Astrocyte of the hippocampus (primary cell): ENCODE measurements at regions not wholly inside any gene's neighbourhood (a gene's known extent, or its start where the extent isn't known, plus 50 kb on each side); places are given as distances from the start of the nearest gene placed in this dataset.
"Not testable (repeated sequence)": the region's sequence is repeated elsewhere in the genome, so short reads cannot be mapped to it uniquely, and the experiment has no call there.

Experiments
- DNase-seq: peaks from one replicate; pipeline ENCODE4 v3.0.0; 2011; ENCODE audit warnings: low read depth, low spot score

DNA sequence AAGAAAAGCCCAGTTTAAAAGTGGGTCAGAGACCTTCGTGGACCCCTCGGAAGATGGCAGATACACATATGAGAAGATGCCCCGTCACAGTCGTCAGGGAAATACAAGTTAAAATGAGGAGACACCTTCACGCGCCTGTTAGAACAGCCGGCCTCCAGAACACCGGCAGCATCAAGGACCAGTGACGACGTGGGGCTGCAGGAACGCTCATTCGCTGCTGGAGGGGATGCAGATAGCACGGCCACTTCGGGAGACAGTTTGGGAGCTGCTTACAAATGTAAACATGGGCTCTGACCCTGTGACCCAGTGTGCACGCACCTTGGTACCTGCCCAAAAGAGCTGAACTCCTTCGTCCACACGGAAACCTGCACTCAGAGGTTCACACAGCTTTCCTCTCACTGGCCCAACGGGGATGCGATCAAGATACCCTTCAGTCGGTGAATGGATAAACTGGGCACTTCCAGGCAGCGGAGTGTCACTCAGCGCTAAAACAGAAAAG is 83.7 kb upstream of the CTDP1 start:
- DNase-seq: no peak

DNA sequence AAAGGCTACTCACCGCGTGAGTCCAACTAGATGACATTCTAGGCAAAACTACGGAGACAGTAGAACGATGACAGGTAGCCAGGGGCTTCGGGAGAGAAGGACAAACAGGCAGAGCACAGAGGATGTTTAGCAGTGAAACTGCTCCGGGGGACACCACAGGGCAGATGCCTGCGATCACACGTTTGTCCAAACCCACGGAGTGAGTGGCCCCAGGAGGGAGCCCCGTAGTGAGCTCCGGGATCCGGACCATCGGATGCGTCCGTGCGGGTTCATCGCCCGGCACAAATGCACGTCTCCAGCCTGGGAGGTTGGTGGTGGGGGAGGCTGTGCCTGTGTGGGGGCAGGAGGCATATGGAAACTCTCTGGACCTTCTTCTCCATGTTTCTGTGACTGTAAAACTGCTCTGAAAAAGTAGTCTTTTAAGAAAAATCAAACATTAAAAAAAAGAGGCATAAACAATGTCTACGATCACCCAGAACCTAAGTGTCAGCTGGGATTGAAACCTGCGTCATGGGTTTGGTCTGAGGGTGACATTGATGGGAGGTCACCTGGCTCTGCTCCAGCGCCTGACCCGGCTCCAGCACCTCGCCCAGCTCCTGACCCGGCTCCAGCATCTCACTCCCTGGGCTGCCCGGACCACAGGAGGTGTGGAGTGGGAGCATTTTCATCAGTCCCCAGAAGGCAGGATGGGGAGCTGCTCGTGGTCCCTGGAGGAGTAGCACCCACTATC is 83.0 kb upstream of the CTDP1 start:
- no peak for DNase-seq

DNA sequence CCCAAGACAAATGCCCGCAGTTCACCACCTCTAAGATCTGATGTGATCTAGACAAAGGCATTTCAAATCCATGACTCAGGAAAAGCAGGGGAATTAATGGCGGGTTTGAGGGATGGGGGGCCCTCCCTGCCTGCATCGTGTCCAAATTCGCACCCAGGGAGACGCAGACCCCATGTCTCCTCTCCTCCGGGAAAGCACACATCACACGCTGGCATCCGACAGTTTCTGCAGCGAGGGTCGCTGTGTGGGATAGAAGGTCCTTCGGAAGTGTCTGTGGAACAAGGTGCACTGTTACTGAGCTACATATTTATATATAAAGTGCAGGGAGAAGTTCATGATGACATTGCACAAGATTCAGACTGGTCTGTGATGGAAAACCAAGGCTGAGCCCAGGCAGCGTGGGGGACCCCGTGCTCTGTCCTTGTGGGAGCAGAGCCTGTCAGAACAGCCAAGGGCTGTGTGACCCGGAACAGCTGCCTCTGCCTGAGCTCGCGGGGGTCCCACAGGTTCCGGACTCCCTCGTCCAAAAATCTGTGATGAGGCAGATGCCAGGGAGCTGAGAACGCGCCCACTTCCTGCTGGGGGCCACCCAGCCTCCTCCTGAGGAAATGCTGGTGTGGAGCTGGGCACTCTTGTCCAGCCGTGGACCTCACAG is 82.3 kb upstream of the CTDP1 start:
- no peak for DNase-seq

DNA sequence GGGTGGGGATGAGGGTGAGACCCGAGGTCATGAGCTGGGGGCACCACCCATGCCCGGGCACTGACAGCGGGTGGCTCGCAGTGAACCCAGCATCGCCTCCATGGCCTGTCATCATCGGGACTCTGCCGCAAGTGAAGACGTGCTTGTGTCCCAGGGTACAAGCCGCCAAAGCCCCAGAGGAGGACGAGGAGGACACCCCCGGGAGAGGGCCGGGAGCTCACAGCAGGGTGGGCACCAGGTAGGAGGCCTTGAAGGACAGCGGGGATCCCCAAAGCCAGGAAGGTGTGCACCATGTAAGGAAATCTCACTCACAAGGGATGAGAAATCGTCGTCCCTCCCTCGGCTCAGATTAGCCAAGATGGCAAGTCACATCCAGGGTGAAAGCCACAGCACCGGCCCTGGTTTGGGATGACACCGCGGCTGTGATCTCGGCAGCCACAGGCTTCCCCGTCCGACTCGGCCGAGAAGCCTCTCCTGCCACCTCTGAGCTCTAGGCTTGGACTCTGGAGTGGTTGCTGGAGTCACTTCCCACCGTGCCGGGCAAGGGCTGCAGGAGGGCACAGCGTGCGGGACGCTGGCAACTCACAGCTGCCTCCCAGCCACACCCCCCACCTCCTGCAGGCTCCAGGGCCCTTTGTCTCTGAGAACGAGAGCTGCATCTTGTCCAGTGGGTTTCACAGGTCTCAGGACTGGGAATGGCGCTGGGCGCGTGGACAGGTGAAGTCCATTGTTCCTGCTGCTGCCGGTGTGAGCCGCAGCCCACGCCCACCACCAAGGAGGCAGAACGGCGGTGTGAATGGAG is 81.6 kb upstream of the CTDP1 start:
- DNase-seq: no peak

DNA sequence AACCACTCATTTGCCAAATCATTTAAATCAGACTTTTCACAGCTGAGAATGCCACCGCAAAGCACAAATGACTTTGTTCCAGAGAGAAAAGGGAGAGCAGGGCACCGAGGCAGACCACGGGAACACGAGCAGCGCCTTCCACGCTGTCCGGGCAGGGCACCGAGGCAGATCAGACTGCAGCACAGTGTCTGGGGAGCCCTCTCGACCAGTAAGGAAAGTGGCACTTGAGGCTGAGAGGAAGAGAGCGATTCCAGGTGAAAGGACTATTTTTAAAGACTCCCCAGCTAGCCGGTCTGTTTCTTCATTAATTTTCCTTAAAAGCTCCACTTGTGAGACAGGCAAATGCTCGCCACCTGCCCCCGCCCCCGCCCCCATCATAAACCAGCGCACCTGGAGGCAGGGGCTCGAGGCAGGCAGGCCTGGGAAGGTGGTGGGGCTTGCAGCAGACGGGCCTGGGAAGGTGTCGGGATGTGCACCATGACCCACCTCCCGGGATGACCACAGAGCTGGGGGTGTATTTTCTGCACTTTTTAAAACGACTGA is 80.9 kb upstream of the CTDP1 start:
- DNase-seq: no peak

DNA sequence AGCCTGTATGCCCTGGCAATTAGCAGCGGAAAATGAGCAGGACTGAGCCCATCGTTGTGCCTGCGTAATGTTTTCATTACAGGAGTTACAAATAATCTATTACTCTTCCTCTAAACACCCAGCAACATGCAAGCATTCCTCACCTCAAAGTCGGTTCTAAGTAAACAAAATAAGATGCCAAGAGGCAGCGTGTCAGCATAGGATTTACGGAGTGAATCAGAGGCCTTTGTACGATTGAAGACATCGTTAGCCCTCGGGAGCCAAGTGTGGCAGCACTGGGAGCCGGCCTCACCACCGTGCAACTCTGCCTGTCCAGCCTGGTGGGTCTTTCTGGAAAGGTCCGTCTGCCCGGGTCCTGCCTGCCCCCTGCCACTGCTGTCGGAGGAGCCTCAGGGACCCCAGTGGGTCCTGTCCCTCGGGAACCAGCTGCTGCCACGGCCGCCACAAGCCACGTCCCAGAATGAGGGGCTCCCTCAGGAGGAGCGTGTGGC is 80.1 kb upstream of the CTDP1 start:
- peak; percentile 91 for DNase-seq

DNA sequence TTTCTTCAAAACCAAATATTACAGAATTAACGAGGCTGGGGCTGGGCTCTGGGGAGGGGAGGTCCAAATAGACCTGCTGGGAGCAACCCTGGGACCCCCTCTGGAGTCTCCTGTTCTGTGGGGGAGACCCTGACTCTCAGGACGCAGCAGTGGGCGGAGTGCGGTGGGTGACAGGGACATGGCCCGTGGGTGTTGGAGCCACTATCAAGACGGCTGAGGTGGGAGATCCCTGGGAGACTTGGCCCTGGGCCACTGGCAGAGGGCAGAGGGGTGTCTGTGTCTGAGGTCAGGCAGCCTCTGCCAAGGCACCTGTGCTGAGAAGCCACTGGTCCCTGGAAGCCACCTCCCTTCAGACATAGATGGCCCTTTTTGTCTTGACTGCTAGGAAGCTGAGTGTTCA is 79.5 kb upstream of the CTDP1 start:
- DNase-seq: no peak

DNA sequence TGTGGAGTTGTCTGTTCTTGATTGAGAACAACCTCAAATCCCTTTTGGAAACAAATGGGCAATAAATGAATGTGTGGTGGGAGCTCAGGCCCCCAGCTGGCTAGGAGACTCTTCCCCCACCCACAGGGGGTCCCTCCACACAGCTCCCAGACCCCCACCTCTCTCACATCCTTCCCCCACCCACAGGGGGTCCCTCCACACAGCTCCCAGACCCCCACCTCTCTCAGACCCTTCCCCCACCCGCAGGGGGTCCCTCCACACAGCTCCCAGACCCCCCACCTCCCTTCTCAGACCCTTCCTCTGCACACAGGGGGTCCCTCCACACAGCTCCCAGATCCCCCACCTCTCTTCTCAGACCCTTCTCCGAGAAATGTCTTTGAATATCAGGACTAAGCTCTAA is 79.0 kb upstream of the CTDP1 start:
- no peak for DNase-seq

DNA sequence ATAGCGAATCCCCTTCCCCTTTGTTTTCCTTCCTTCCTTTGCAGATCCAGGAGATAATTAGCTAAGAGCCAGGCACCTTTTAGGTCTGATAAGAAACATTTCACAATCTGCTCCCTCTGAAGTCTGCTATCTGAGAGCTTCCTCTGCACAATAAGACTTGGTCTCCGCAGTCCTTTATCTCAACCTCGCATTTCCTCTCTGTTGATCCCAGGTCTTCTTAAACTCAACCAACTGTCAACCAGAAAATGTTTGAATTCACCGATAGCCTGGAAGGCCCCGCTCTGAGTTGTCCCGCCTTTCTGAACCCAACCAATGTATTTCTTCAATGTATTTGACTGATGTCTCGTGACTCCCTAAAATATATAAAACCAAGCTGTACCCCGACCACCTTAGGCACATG is 78.4 kb upstream of the CTDP1 start:
- DNase-seq: no peak

DNA sequence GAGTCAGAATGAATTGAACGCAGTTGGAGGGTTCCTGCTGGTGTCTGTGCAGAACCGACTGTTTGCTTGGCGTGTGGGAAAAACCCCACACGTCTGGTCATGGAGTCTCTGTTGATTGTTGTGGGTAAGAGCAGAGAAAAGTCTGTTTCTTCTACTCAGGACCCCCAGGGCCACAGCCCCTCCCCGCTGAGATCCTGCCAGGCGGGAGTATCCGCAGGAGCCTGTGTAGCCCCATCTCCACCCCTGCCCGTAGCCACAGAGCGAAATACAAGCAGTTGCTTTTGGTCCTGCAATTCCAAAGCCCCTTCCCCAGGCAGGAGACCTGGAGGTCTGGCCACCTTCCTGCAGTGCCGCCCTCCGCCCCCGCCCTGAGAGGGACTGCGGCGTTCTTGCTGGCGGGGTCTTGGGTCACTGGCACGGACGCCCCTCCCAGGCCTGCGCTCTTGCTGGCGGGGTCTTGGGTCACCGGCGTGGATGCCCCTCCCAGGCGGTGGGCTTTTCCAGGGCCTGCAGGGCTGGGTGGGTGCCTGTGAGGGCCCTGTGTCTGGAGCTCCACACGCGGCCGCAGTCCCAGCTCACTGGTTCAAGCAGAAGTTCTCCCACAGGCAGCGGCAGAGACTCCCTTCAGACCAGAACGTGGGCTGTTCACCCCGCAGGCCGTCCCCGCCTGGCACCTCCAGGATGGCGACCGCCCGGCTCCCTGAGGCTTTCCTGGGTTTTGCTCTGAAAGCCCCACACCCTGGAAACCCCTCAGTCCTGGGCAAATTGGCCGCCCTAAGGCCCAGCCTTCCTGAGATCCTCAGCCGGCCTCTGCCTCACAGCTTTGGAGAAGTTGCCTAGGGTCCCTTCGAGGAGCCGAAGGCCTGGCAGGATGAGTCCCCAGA is 76.0 kb upstream of the CTDP1 start:
- no peak for DNase-seq

DNA sequence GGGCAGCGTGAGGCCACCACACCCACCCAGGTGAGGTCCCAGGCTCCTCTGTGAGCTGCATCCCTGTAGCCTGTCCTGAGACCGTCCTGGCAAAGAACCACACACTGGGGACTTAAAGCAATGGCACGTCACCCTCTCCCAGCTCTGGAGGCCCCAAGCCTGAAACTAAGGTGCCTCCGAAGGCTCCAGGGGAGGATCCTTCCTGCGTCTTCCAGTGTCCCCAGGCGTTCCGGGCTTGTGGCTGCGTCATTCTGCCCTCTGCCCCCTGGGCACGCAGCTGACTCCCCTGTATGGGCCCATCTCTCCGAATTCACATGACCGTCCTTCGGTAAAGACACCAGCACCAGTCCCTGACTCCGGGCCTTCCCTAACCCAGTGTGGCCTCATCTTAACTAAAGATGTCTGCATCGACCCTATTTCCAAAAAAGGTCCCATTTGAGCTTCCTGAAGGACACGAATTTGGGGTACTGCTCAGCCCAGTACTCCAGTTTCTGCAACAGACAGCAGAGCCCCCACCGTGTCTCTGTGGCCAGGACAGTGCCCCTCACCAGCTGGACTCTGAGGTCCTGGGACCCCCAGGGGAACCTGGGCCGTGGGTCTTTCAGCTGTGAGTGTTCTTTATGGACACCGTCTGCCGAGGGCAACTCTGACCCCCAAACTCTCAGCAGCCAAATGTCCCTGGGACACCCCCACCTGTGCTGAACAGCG is 75.2 kb upstream of the CTDP1 start:
- DNase-seq: no peak

DNA sequence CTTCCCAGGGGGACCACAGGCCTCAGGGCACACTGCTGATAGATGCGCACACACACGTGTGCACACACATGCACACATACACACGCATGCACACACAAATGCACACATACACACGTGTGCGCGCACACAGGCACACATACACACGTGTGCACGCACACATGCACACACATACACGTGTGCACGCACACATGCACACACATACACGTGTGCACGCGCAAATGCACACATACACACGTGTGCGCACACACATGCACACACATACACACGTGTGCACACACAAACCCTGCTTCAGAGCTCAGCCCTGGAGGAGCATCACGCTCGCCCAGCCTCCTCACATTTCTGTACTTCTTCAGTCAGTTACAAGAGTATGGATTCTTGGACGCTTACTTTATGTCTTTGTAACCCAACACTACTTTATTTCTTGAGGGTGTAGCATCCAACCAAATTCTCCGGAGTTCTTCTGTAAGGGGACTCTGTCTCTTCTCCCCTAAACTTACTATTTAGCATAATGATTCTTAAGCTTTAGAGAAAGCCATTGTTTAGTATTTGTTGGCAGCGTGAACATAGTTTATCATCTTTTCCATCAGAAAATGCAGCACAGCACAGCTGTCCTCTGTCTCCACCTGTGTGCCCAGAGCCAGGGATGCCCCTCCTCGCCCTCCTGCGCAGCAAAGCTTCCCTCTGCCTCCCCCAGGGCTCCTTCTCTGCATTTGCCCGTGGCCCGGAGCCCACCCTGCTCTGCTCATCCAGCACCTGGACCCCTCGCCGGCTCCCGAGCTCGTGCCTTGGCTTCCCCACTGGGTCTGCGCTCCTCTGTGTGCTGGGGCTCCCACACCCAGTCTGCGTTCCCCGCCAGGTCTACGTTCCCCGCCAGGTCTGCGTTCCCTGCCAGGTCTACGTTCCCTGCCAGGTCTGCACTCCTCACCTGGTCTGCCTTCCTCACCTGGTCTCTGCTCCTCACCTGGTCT is 74.4 kb upstream of the CTDP1 start:
- DNase-seq: no peak

DNA sequence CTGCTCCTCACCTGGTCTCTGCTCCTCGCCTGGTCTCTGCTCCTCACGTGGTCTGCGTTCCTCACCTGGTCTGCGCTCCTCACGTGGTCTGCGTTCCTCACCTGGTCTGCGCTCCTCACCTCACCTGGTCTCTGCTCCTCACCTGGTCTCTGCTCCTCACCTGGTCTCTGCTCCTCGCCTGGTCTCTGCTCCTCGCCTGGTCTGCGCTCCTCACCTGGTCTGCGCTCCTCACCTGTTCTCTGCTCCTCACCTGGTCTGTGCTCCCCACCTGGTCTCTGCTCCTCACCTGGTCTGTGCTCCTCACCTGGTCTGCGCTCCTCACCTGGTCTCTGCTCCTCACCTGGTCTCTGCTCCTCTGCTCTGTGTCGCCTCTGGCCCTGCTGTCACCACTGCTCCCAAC is 73.5 kb upstream of the CTDP1 start:
- not testable (repeated sequence) for DNase-seq

DNA sequence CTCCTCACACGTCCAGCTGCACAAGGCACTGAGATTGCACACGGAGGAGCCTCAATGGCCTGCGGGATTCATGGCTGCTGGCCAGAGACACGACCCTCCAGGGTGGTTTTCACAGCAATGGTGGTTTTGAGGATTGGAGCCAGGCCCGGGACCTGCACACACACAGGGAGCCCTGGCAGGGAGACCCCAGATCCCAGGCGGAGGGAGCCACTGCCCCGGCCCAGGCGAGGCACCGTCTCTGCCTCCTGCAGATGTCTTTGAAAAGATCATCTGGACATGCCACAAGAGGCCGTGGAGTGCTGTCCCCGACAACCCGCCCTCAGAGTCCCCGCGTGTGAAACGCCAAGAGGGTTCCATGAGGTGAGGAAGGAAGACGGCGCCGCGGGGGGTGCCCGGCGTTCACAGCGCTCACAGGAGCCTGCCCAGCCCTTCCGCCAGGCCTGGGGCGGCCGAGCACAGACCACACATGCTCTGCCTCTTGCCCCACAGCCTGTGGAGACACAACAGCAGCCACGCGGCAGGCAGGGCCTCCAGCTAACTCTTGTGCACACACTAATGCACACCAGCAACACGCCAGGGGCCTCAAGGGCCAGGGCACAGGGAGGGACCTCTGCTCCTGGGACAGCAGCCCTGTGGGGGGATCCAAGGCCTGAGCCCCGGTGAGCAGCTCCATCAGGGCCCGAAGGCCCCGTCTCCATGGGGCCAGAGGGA is 72.8 kb upstream of the CTDP1 start:
- DNase-seq: no peak

DNA sequence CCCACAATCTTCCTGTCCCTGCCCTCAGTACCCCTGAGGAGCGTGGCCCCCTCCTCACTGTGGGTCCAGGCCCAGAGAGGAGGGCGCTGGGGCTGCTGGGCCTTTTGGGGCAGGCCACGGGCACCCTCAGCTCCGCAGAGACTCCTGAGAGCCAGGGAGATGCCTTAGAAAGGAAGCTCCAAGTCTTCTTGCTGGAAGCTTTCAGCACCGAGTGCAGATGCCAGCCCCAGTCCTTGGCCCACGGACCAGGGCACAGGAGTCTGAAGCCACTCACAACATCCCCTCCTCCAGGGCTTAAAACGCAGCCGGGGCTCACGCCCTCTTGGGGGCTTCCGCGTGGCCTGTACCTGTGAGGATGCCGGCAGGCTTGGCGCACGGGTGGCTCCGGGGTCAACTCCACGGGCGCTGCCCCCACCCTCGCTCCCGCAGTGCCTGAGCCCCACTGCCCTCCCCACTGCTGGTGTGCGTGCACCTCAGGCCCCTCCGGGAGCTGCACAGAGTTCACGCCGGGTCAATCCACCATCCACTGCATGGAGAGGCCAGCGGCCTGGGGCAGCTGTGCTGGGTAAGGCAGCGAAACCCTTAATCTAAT is 72.1 kb upstream of the CTDP1 start:
- no peak for DNase-seq

DNA sequence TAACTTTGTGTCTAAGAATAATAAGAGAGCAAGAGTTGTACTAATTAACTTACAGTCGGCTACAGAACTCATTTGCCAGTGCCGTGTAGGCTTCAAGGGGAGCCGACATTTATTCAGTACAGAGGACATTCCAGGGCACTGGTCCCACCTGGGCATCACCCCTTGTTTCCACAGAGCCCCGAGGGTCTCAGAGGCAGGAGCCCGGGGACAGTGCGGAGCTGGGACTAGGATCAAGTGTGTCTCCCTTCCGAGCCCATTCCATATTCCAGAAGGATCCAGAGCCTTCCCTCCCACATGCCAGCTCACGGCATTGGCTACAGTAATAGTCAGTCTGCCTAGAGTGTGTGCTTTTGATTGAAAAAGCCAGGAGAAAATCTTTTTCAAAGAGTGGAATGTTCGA is 71.5 kb upstream of the CTDP1 start:
- no peak for DNase-seq

DNA sequence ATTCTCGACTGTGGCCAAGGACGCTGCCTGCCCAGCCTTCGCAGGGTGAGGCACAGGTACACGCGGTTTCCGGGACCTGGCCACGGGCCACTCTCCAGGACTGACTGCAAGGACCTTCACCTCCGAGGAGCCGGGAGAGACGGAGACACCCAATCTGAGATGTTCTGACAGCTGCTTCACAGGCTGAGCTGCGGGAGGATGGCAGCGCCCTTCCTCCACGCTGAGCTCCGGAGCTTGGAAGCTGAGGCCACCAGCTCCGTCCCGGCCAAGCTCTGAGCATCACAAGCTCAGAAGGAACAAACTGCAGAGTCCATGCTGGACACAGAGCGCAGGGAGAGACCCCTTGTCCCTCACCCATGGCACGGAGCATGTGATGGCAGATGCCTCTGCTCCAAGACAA is 71.1 kb upstream of the CTDP1 start:
- no peak for DNase-seq

DNA sequence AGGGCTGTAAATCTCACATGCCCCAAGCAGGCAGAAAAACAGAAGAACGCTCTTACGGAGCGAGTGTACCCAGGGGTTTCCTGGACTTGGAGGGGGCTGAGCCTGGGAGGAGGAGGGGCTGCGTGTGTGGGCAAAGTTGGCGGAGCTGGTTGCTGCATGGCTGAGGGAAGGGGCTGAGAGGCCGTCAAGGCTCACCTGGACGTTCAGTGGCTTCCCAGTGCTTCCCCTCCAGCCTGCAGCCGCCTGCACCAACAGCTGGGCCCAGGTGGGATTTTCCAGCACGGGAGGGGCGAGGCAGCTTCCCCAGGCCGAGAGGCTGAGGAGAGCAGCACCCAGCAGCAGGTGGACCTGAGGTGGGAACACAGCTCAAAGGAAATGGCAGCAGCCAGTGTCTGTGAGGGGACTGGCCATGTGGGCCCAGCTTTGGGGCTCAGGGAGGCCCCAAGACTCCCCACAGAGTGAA is 70.6 kb upstream of the CTDP1 start:
- DNase-seq: no peak
